ENCODE measurements at regions not wholly inside any gene's neighbourhood (a gene's known extent, or its start where the extent isn't known, plus 50 kb on each side); places are given as distances from the start of the nearest gene placed in this dataset.

GRCh38 chr9:14546693-14547092, 146.5 kb downstream of the ZDHHC21 start:
- DNase-seq (no peak), ATAC-seq (ENCODE audit: insufficient read depth, low FRiP score) (no peak)
- H3K27ac ChIP-seq (ENCODE audit: low read depth in 1 of 2, low read length in 1 of 2), result no peak overlapping the region
- TF ChIP-seq CTCF (IDR thresholded peaks at IDR 0.05; ENCODE audit: control extremely low read depth, extremely low read depth), result no peak
- no peaks in the 10 kb centered on the region for H3K36me3 ChIP-seq (ENCODE audit: control insufficient read depth in 4 of 4, insufficient read depth in 4 of 4, low read length in 4 of 4)
- H3K27me3 ChIP-seq (ENCODE audit: control insufficient read depth in 3 of 3, insufficient read depth in 3 of 3, low read length in 2 of 3), result no peaks in the 10 kb centered on the region
- 93 to 95% methylated on average over 4 of the region's 4 CpGs for WGBS, 2 donors
- H3K9me3 ChIP-seq (ENCODE audit: control insufficient read depth in 4 of 4, insufficient read depth in 3 of 4, low read length in 3 of 4), result no peaks in the 10 kb centered on the region
- no peaks in the 10 kb centered on the region for H3K4me1 ChIP-seq (ENCODE audit: control insufficient read depth in 5 of 5, insufficient read depth in 5 of 5, low read length in 5 of 5)
- no peak overlapping the region for H3K9ac ChIP-seq (ENCODE audit: insufficient read depth in 1 of 2, low read length in 2 of 2)
- H3K4me3 ChIP-seq, result no peak overlapping the region

GRCh38 chr9:14542071-14542470, 151.2 kb downstream of the ZDHHC21 start:
- no peak overlapping the region for H3K9ac ChIP-seq (ENCODE audit: insufficient read depth in 1 of 2, low read length in 2 of 2)
- H3K27ac ChIP-seq (ENCODE audit: low read depth in 1 of 2, low read length in 1 of 2), result no peak overlapping the region
- 89 to 90% methylated on average over 4 of the region's 4 CpGs for WGBS, 2 donors
- H3K4me1 ChIP-seq (ENCODE audit: control insufficient read depth in 5 of 5, insufficient read depth in 5 of 5, low read length in 5 of 5), result no peaks in the 10 kb centered on the region
- H3K27me3 ChIP-seq (ENCODE audit: control insufficient read depth in 3 of 3, insufficient read depth in 3 of 3, low read length in 2 of 3), result no peaks in the 10 kb centered on the region
- H3K9me3 ChIP-seq (ENCODE audit: control insufficient read depth in 4 of 4, insufficient read depth in 3 of 4, low read length in 3 of 4), result no peaks in the 10 kb centered on the region
- H3K4me3 ChIP-seq, result no peak overlapping the region
- no peaks in the 10 kb centered on the region for H3K36me3 ChIP-seq (ENCODE audit: control insufficient read depth in 4 of 4, insufficient read depth in 4 of 4, low read length in 4 of 4)
- ATAC-seq (ENCODE audit: insufficient read depth, low FRiP score) (no peak), DNase-seq (no peak)
- no peak for TF ChIP-seq CTCF (IDR thresholded peaks at IDR 0.05; ENCODE audit: control extremely low read depth, extremely low read depth)

GRCh38 chr9:14538526-14538925, 154.7 kb downstream of the ZDHHC21 start:
- no peaks in the 10 kb centered on the region for H3K36me3 ChIP-seq (ENCODE audit: control insufficient read depth in 4 of 4, insufficient read depth in 4 of 4, low read length in 4 of 4)
- WGBS, 2 donors, result 76 to 96% methylated on average over 4 of the region's 4 CpGs
- peaks cover 0 to 6% (median 0%) of the 10 kb centered on the region in 3 donors for H3K27me3 ChIP-seq (ENCODE audit: control insufficient read depth in 3 of 3, insufficient read depth in 3 of 3, low read length in 2 of 3)
- DNase-seq (peak in 1 of 3 donors; percentile 20), ATAC-seq (ENCODE audit: insufficient read depth, low FRiP score) (no peak)
- H3K4me3 ChIP-seq, result no peak overlapping the region
- TF ChIP-seq CTCF (IDR thresholded peaks at IDR 0.05; ENCODE audit: control extremely low read depth, extremely low read depth), result no peak
- peaks cover 0 to 20% (median 0%) of the 10 kb centered on the region in 5 donors for H3K4me1 ChIP-seq (ENCODE audit: control insufficient read depth in 5 of 5, insufficient read depth in 5 of 5, low read length in 5 of 5)
- no peaks in the 10 kb centered on the region for H3K9me3 ChIP-seq (ENCODE audit: control insufficient read depth in 4 of 4, insufficient read depth in 3 of 4, low read length in 3 of 4)
- no peak overlapping the region for H3K27ac ChIP-seq (ENCODE audit: low read depth in 1 of 2, low read length in 1 of 2)
- H3K9ac ChIP-seq (ENCODE audit: insufficient read depth in 1 of 2, low read length in 2 of 2), result no peak overlapping the region

Data from lung (tissue), 11 donors.